ENCODE measurements at regions not wholly inside any gene's neighbourhood (a gene's known extent, or its start where the extent isn't known, plus 50 kb on each side); places are given as distances from the start of the nearest gene placed in this dataset.

DNA sequence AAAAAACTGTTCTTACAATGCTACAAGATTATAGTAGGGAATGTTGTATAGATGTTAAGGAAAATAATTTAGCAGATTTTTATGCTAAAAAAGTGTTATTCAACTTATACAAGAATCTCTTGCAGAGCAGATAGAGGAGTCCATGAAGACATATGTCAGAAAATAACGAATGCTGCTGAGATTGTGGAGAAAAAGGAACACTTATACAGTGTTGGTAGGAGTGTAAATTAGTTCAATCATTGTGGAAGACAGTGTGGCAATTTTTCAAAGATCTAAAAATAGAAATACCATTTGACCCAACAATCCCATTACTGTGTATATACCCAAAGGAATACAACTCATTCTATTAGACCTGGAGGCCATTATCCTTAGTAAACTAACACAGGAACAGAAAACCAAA is 286.2 kb upstream of the OLFM3 start:
- Histone ChIP-seq H3K36me3 (no peaks in the 10 kb centered on the region), H3K4me3 (no peak overlapping the region), H3K4me1 (no peaks in the 10 kb centered on the region), H3K27me3 (no peaks in the 10 kb centered on the region), H3K27ac (no peak overlapping the region), H3K9me3 (no peaks in the 10 kb centered on the region)
- no peak for DNase-seq
- intact Hi-C loops (cut with DNase I) = no loop called here
- TF ChIP-seq EP300 (IDR thresholded peaks at IDR 0.05) (no peak), POLR2AphosphoS5 (IDR thresholded peaks at IDR 0.05) (no peak), POLR2A (IDR thresholded peaks at IDR 0.05) (no peak)
- TF ChIP-seq, protein P1, sequence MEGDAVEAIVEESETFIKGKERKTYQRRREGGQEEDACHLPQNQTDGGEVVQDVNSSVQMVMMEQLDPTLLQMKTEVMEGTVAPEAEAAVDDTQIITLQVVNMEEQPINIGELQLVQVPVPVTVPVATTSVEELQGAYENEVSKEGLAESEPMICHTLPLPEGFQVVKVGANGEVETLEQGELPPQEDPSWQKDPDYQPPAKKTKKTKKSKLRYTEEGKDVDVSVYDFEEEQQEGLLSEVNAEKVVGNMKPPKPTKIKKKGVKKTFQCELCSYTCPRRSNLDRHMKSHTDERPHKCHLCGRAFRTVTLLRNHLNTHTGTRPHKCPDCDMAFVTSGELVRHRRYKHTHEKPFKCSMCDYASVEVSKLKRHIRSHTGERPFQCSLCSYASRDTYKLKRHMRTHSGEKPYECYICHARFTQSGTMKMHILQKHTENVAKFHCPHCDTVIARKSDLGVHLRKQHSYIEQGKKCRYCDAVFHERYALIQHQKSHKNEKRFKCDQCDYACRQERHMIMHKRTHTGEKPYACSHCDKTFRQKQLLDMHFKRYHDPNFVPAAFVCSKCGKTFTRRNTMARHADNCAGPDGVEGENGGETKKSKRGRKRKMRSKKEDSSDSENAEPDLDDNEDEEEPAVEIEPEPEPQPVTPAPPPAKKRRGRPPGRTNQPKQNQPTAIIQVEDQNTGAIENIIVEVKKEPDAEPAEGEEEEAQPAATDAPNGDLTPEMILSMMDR (IDR thresholded peaks at IDR 0.05) = no peak
- WGBS, 2 donors = 50 to 68% methylated on average over 1 of the region's 1 CpG

DNA sequence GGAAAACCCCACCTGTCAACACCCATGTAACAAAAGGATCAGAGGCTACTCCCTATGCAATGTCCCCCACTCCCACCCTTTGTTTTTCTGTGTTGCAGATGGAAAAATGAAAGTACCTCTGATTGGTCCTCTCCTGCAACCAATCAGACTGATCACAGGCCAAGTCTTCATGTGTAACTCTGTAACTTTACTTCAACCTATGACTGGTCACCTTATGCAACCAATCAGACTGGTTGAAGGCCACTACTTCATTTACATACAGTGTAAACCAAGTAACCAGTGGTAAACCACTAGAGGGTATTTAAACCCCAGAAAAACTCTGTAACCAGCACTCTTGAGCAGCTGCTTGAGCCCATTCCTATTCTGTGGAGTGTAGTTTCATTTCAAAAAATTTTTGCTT is 266.3 kb upstream of the OLFM3 start:
- Histone ChIP-seq H3K27ac (no peak overlapping the region), H3K27me3 (no peaks in the 10 kb centered on the region), H3K4me1 (no peaks in the 10 kb centered on the region), H3K36me3 (no peaks in the 10 kb centered on the region), H3K4me3 (no peak overlapping the region), H3K9me3 (no peaks in the 10 kb centered on the region)
- TF ChIP-seq POLR2AphosphoS5 (IDR thresholded peaks at IDR 0.05) (no peak), POLR2A (IDR thresholded peaks at IDR 0.05) (no peak), EP300 (IDR thresholded peaks at IDR 0.05) (no peak)
- TF ChIP-seq, protein P1 (IDR thresholded peaks at IDR 0.05) = no peak
- intact Hi-C loops (cut with DNase I) = no loop called here
- DNase-seq = no peak

DNA sequence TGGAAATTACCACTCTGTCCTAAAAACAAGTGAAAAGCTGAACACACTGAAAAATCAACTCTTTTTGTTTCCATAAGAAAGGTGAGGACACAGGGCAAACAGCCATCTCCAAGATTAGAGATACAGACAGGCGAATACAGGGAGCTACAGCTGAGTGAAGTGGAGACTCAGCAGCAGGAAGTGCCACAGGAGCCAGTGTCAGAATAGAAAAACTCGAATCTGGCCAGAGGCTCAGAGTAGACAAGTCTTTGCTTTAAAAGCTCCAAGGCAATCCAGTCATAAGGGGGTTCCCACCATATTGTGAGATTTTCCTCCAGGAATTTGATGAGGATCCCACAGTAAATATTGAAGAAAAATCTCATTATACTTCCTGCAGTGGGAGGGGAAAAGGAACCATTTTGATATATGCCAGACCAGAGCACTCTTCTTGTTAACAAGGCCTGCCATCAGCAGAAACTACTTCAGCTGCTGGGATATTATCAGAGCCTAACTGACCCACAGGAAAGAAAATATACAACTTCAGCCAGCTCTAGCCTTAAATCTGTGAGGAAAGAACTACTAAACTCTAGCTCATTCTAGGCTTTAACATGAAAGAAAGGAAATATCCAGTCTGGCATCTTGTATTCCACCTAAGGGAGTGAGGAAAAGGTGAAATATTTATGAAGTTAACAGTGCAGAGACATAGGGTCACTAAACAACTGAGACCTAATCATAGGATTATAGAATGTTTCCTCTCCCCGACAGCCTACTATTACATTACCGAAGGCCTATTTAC is 256.2 kb upstream of the OLFM3 start:
- H3K36me3 ChIP-seq = no peaks in the 10 kb centered on the region
- H3K9me3 ChIP-seq = no peaks in the 10 kb centered on the region
- 63 to 70% methylated on average over 4 of the region's 4 CpGs for WGBS, 2 donors
- DNase-seq = no peak
- no peak overlapping the region for H3K4me3 ChIP-seq
- no peak for TF ChIP-seq POLR2AphosphoS5 (IDR thresholded peaks at IDR 0.05)
- TF ChIP-seq EP300 (IDR thresholded peaks at IDR 0.05) = no peak
- no peak for TF ChIP-seq POLR2A (IDR thresholded peaks at IDR 0.05)
- no peaks in the 10 kb centered on the region for H3K4me1 ChIP-seq
- no peaks in the 10 kb centered on the region for H3K27me3 ChIP-seq
- intact Hi-C loops (cut with DNase I) = no loop called here
- H3K27ac ChIP-seq = no peak overlapping the region

DNA sequence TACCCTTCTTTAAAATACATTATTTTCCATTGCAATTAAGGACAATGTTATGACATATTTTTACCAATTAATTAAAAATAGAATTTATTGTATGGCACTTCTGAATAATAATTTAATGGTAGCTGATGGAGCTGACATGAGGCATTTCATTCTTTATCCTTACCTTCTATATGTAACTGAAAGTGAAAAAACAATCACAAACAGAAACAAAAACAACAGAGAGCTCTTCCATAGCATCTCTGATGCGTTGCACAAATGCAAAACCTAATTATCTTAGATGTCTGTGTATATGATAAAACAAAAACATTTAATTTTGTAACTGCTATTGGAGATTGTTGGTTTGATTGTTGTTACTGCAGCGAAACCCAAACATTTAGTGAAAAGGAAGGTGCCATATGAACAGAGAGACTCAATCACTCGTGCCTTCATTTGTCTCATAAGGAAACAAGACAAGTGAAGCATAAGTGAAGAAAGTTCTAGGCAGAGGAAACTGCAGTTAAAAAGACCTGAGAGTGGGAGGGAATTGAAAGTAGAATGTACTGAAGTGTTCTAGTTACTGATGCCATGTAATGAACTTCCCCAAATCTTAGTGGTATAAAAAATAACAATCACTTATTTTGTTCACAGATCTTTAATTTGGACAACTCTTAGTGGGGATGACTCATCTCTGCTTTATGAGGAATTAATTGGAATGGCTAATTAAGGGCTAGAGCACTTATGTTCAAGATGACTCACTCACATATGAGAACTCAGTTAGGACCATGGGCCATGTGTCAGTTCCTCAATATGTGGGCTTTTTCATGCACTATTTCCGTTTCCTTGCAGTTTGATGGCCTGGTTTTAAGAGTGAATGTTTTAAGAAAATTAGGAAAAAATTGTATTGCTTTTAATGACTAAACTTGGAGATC is 245.0 kb upstream of the OLFM3 start:
- no peak overlapping the region for H3K27ac ChIP-seq
- intact Hi-C loops (cut with DNase I) = no loop called here
- TF ChIP-seq POLR2AphosphoS5 (IDR thresholded peaks at IDR 0.05) (no peak), POLR2A (IDR thresholded peaks at IDR 0.05) (no peak), EP300 (IDR thresholded peaks at IDR 0.05) (no peak)
- TF ChIP-seq, protein P1 (IDR thresholded peaks at IDR 0.05) = no peak
- H3K9me3 ChIP-seq = no peaks in the 10 kb centered on the region
- no peaks in the 10 kb centered on the region for H3K4me1 ChIP-seq
- H3K4me3 ChIP-seq = no peak overlapping the region
- no peak for DNase-seq
- no peaks in the 10 kb centered on the region for H3K27me3 ChIP-seq
- WGBS, 2 donors = 78 to 79% methylated on average over 4 of the region's 4 CpGs
- H3K36me3 ChIP-seq = no peaks in the 10 kb centered on the region

DNA sequence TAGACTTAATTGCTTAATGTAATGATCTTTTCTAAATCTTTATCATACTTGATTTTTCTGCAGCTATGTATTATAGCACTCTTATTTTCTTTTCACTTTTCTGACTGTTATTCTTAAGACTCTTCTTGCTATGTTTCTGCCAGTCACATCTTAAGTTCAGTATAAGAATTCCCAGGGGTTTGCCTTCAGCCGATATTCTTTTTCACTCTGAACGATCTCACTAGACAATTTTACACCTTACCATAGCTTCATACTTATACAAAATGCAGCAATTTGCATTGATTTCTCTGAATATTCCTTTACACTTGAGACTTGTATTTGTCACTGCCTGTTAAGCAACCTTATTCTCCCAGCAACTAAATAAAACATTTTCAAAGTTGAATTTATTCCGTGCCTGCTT is 242.5 kb upstream of the OLFM3 start:
- no peaks in the 10 kb centered on the region for H3K9me3 ChIP-seq
- no peak overlapping the region for H3K4me3 ChIP-seq
- no peak overlapping the region for H3K27ac ChIP-seq
- DNase-seq = no peak
- H3K36me3 ChIP-seq = no peaks in the 10 kb centered on the region
- H3K4me1 ChIP-seq = no peaks in the 10 kb centered on the region
- 68 to 80% methylated on average over 3 of the region's 3 CpGs for WGBS, 2 donors
- no peak for TF ChIP-seq EP300 (IDR thresholded peaks at IDR 0.05)
- TF ChIP-seq, protein P1 (IDR thresholded peaks at IDR 0.05) = no peak
- TF ChIP-seq POLR2A (IDR thresholded peaks at IDR 0.05) = no peak
- no peak for TF ChIP-seq POLR2AphosphoS5 (IDR thresholded peaks at IDR 0.05)
- intact Hi-C loops (cut with DNase I) = no loop called here
- no peaks in the 10 kb centered on the region for H3K27me3 ChIP-seq
